IMR-90 (cell line): ENCODE measurements at regions not wholly inside any gene's neighbourhood (a gene's known extent, or its start where the extent isn't known, plus 50 kb on each side); places are given as distances from the start of the nearest gene placed in this dataset.

Source experiments
- ATAC-seq: fragments of 200-7000 bp; cut with Tn5 transposase; 2 replicates; pipeline ENCODE4 v1.9.1; 2020; ENCODE audit warnings: low read depth, mild to moderate bottlenecking, moderate library complexity
- BruUV-seq: library from RNA; stranded (reverse); fragments of 400-500 nt; replicated peaks from 2 replicates; lab custom pipeline; 2021; lab: Mats Ljungman, UMichigan
- CTCF ChIA-PET: fragments of 300-600 bp; formaldehyde crosslinking; extraction: SDS; loops from one replicate; lab custom pipeline; 2021; ENCODE audit warnings: antibody characterized with exemption; lab: Yijun Ruan, JAX
- POLR2A ChIA-PET: fragments of 300-600 bp; sonication (Branson Sonifier 250); formaldehyde crosslinking; loops from one replicate; lab custom pipeline; 2022; ENCODE audit warnings: antibody characterized with exemption; ENCODE audit not compliant: unreplicated experiment; lab: Charles Lee
- DNase-seq: peaks from one replicate; pipeline ENCODE4 v3.0.0; 2013
- H2AFZ ChIP-seq: replicated peaks from 2 replicates; pipeline ENCODE3; 2013; ENCODE audit warnings: low read length, mild to moderate bottlenecking; ENCODE audit not compliant: poor library complexity
- H2AK5ac ChIP-seq: 2 replicates; pipeline ENCODE4 v1.6.1; 2013; ENCODE audit warnings: low read depth, low read length, inconsistent platforms
- H2AK9ac ChIP-seq: replicated peaks from 2 replicates; pipeline ENCODE3; 2013; ENCODE audit warnings: mild to moderate bottlenecking, low read depth, low read length, moderate library complexity; ENCODE audit not compliant: poor library complexity
- H2BK120ac ChIP-seq: 2 replicates; pipeline ENCODE4 v1.6.1; 2013; ENCODE audit warnings: low read depth, low read length, inconsistent platforms
- H2BK15ac ChIP-seq: 3 replicates; pipeline ENCODE4 v1.6.1; 2013; ENCODE audit warnings: low read depth, low read length, inconsistent platforms
- H2BK20ac ChIP-seq: 2 replicates; pipeline ENCODE4 v1.6.1; 2013; ENCODE audit warnings: low read depth, mild to moderate bottlenecking, inconsistent platforms, low read length, moderate library complexity
- H2BK5ac ChIP-seq: 2 replicates; pipeline ENCODE4 v1.6.1; 2013; ENCODE audit warnings: mild to moderate bottlenecking, low read depth, low read length, inconsistent platforms; ENCODE audit not compliant: poor library complexity, severe bottlenecking
- H3K14ac ChIP-seq: replicated peaks from 2 replicates; pipeline ENCODE4 v1.6.1; 2013; ENCODE audit warnings: low read depth, low read length, inconsistent platforms
- H3K18ac ChIP-seq: 2 replicates; pipeline ENCODE4 v1.6.1; 2013; ENCODE audit warnings: low read depth, low read length, control low read depth
- H3K23ac ChIP-seq: 2 replicates; pipeline ENCODE4 v1.6.1; 2013; ENCODE audit warnings: low read depth, low read length, inconsistent platforms
- H3K27ac ChIP-seq: 2 replicates; pipeline ENCODE4 v1.5.1; 2013; ENCODE audit warnings: mild to moderate bottlenecking, control low read depth, low read length; ENCODE audit not compliant: insufficient read depth
- H3K27me3 ChIP-seq: 2 replicates; pipeline ENCODE4 v1.6.1; 2013; ENCODE audit warnings: low read length; ENCODE audit not compliant: control insufficient read depth, insufficient read depth
- H3K36me3 ChIP-seq: 2 replicates; pipeline ENCODE4 v1.6.1; 2013; ENCODE audit warnings: low read length, mixed read lengths; ENCODE audit not compliant: control insufficient read depth, insufficient read depth
- H3K4ac ChIP-seq: 2 replicates; pipeline ENCODE4 v1.6.1; 2013; ENCODE audit warnings: low read depth, low read length, inconsistent platforms
- H3K4me1 ChIP-seq: 2 replicates; pipeline ENCODE4 v1.6.1; 2013; ENCODE audit warnings: low read length, mixed read lengths; ENCODE audit not compliant: control insufficient read depth, insufficient read depth
- H3K4me2 ChIP-seq: 2 replicates; pipeline ENCODE4 v1.6.1; 2013; ENCODE audit warnings: low read depth, mild to moderate bottlenecking, control low read depth, low read length, moderate library complexity
- H3K4me3 ChIP-seq: 2 replicates; pipeline ENCODE4 v1.5.1; 2013; ENCODE audit warnings: low read depth, mild to moderate bottlenecking, control low read depth, low read length, moderate library complexity; ENCODE audit not compliant: insufficient read depth
- H3K56ac ChIP-seq: 2 replicates; pipeline ENCODE4 v1.6.1; 2013; ENCODE audit warnings: low read length, inconsistent platforms; ENCODE audit not compliant: insufficient read depth; ENCODE audit errors: extremely low read depth
- H3K79me1 ChIP-seq, 2 experiments: 2 replicates each; pipeline ENCODE4 v1.6.1; 2013; ENCODE audit warnings: low read length in 2 of 2, inconsistent platforms in 1 of 2, low read depth in 1 of 2
- H3K9ac ChIP-seq: 2 replicates; pipeline ENCODE4 v1.6.1; 2013; ENCODE audit warnings: low read depth, low read length, control low read depth
- H3K9me1 ChIP-seq: 2 replicates; pipeline ENCODE4 v1.6.1; 2013; ENCODE audit warnings: low read length, inconsistent platforms; ENCODE audit not compliant: insufficient read depth
- H3K9me3 ChIP-seq: 2 replicates; pipeline ENCODE4 v1.6.1; 2013; ENCODE audit warnings: low read length; ENCODE audit not compliant: control insufficient read depth, insufficient read depth
- H4K20me1 ChIP-seq: 2 replicates; pipeline ENCODE4 v1.6.1; 2013; ENCODE audit warnings: low read length, inconsistent platforms; ENCODE audit not compliant: insufficient read depth
- H4K5ac ChIP-seq: 2 replicates; pipeline ENCODE4 v1.6.1; 2013; ENCODE audit warnings: mild to moderate bottlenecking, low read depth, low read length, control low read depth
- H4K8ac ChIP-seq, 2 experiments: 2 replicates each; pipeline ENCODE4 v1.6.1; 2013; ENCODE audit warnings: low read depth in 2 of 2, low read length in 2 of 2, control low read depth in 1 of 2, inconsistent platforms in 1 of 2
- H4K91ac ChIP-seq: 2 replicates; pipeline ENCODE4 v1.6.1; 2013; ENCODE audit warnings: low read depth, low read length, inconsistent platforms; ENCODE audit not compliant: insufficient read depth
- BHLHE40 ChIP-seq: fragments of 150-350 bp; IDR thresholded peaks from 2 replicates; pipeline ENCODE4 v1.6.1; 2016; ENCODE audit warnings: mild to moderate bottlenecking, low read depth, low read length
- CEBPB ChIP-seq: IDR thresholded peaks from 2 replicates; pipeline ENCODE4 v1.6.1; 2012; ENCODE audit warnings: low read depth, low read length, improper control_type of control experiment
- CHD1 ChIP-seq: IDR thresholded peaks from 2 replicates; pipeline ENCODE4 v1.6.1; 2012; ENCODE audit warnings: low read depth, low read length, improper control_type of control experiment
- FOS ChIP-seq: fragments of 150-350 bp; IDR thresholded peaks from 2 replicates; pipeline ENCODE4 v1.6.1; 2016; ENCODE audit warnings: low read depth, low read length
- MAFK ChIP-seq: IDR thresholded peaks from 2 replicates; pipeline ENCODE4 v1.6.1; 2012; ENCODE audit warnings: low read depth, low read length, improper control_type of control experiment
- MAZ ChIP-seq: IDR thresholded peaks from 2 replicates; pipeline ENCODE4 v1.6.1; 2012; ENCODE audit warnings: low read depth, mild to moderate bottlenecking, low read length, improper control_type of control experiment, moderate library complexity, borderline replicate concordance
- MXI1 ChIP-seq: IDR thresholded peaks from 2 replicates; pipeline ENCODE4 v1.6.1; 2012; ENCODE audit warnings: low read depth, mild to moderate bottlenecking, low read length, moderate library complexity, borderline replicate concordance
- NFE2L2 ChIP-seq: fragments of 150-350 bp; IDR thresholded peaks from 2 replicates; pipeline ENCODE4 v1.6.1; 2016; ENCODE audit warnings: low read depth, mild to moderate bottlenecking, low read length
- POLR2A ChIP-seq: IDR thresholded peaks from 2 replicates; pipeline ENCODE4 v1.6.1; 2012; ENCODE audit warnings: mild to moderate bottlenecking, low read depth, low read length
- RAD21 ChIP-seq: IDR thresholded peaks from 2 replicates; pipeline ENCODE4 v1.6.1; 2012; ENCODE audit warnings: low read length, improper control_type of control experiment
- RCOR1 ChIP-seq: IDR thresholded peaks from 2 replicates; pipeline ENCODE4 v1.6.1; 2012; ENCODE audit warnings: mild to moderate bottlenecking, low read length, improper control_type of control experiment; ENCODE audit not compliant: insufficient replicate concordance
- RFX5 ChIP-seq: IDR thresholded peaks from 2 replicates; pipeline ENCODE4 v1.8.0; 2012; ENCODE audit warnings: low read depth, mild to moderate bottlenecking, low read length, moderate library complexity
- SMC3 ChIP-seq: fragments of 150-350 bp; IDR thresholded peaks from 2 replicates; pipeline ENCODE4 v1.6.1; 2016; ENCODE audit warnings: low read depth, mild to moderate bottlenecking, antibody characterized with exemption, low read length, moderate library complexity
- WGBS, 2 experiments: methylation state at CpG; one replicate each; pipeline versions ENCODE4 v1.1.5 to v1.1.7; 2013; ENCODE audit warnings: missing lambda C conversion rate in 2 of 2; ENCODE audit not compliant: insufficient read length in 1 of 2; ENCODE audit errors: extremely low coverage in 2 of 2; 5-methylcytosine and 5-hydroxymethylcytosine counted together
- dilution Hi-C: fragments of 300-500 bp; cut with HindIII; formaldehyde crosslinking; loops from one replicate; pipeline ENCODE4 v1.14.3; 2018; ENCODE audit warnings: low sequenced_read_pairs; ENCODE audit not compliant: unreplicated experiment
- in situ Hi-C: fragments of 300-500 bp; cut with MboI; formaldehyde crosslinking; loops from 3 replicates; pipeline ENCODE4 v1.14.3; 2019; ENCODE audit warnings: low sequenced_read_pairs, inconsistent platforms, mixed read lengths
- intact Hi-C: fragments of 100-400 bp; cut with micrococcal nuclease; formaldehyde crosslinking; loops from 2 replicates; pipeline ENCODE4 v1.10.0; 2022
- TF ChIP-seq, protein P1 (sequence below): fragments of 150-350 bp; IDR thresholded peaks from 2 replicates; pipeline ENCODE4 v1.6.1; 2016; ENCODE audit warnings: low read depth, mild to moderate bottlenecking, low read length, moderate library complexity, borderline replicate concordance
- TF ChIP-seq, protein P2 (sequence below): fragments of 150-350 bp; IDR thresholded peaks from 2 replicates; pipeline ENCODE4 v1.6.1; 2017; ENCODE audit warnings: mild to moderate bottlenecking, antibody characterized with exemption, low read length, low read depth
- TF ChIP-seq, protein P3 (sequence below): conservative IDR thresholded peaks from 2 replicates; pipeline ENCODE4 v1.5.1; 2012; ENCODE audit warnings: mild to moderate bottlenecking, low read depth, low read length, improper control_type of control experiment

DNA sequence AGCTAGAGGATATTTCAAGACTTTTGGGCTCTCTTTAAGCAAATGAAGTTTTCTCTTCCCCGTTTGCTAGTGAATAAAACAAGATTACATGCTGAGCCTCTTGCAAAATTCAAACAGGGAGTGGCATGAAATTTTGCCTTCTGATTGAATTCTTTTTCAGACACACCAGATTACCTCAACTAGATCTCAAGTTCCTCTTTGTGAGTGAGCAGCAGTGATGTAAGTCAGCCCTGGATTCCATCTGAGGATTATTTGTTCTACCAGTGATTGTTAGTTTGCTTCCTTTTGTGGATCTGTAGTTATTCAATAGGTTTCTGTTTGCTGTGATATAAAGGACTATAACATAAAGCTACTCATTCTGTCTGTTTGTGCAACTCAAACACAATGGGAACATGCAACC is 407.7 kb downstream of the LMO7 start:
- Histone ChIP-seq H2AK9ac (no peak overlapping the region), H3K23ac (no peak overlapping the region), H4K8ac (no peak overlapping the region), H4K91ac (no peak overlapping the region), H3K27ac (no peak overlapping the region), H3K4me3 (no peak overlapping the region), H2BK15ac (no peak overlapping the region), H3K14ac (no peak overlapping the region), H2BK20ac (no peak overlapping the region), H3K9ac (no peak overlapping the region), H3K4me2 (no peak overlapping the region), H3K18ac (no peak overlapping the region; the same call in 1 of the 2 replicates), H3K9me3 (no peaks in the 10 kb centered on the region), H3K56ac (no peak overlapping the region), H4K20me1 (no peaks in the 10 kb centered on the region), H2BK120ac (no peak overlapping the region), H3K79me1 (no peaks in the 10 kb centered on the region), H3K36me3 (no peaks in the 10 kb centered on the region), H3K9me1 (no peaks in the 10 kb centered on the region), H3K4ac (no peak overlapping the region), H3K27me3 (no peaks in the 10 kb centered on the region), H2AK5ac (no peak overlapping the region), H2AFZ (no peak overlapping the region), H4K5ac (no peak overlapping the region), H2BK5ac (no peak overlapping the region), H3K4me1 (no peaks in the 10 kb centered on the region)
- no peak for DNase-seq
- ChIA-PET CTCF (no interaction called here), POLR2A (no interaction called here)
- no CpG with 5 or more reads among the region's 1 CpG for WGBS, 2 experiments
- no TSS peak for BruUV-seq
- intact Hi-C loops = no loop called here
- in situ Hi-C loops = no loop called here
- dilution Hi-C loops = no loop called here
- ATAC-seq = no peak
- no peak for TF ChIP-seq NFE2L2
- TF ChIP-seq, protein P1, sequence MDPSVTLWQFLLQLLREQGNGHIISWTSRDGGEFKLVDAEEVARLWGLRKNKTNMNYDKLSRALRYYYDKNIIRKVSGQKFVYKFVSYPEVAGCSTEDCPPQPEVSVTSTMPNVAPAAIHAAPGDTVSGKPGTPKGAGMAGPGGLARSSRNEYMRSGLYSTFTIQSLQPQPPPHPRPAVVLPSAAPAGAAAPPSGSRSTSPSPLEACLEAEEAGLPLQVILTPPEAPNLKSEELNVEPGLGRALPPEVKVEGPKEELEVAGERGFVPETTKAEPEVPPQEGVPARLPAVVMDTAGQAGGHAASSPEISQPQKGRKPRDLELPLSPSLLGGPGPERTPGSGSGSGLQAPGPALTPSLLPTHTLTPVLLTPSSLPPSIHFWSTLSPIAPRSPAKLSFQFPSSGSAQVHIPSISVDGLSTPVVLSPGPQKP = no peak
- TF ChIP-seq, protein P2, sequence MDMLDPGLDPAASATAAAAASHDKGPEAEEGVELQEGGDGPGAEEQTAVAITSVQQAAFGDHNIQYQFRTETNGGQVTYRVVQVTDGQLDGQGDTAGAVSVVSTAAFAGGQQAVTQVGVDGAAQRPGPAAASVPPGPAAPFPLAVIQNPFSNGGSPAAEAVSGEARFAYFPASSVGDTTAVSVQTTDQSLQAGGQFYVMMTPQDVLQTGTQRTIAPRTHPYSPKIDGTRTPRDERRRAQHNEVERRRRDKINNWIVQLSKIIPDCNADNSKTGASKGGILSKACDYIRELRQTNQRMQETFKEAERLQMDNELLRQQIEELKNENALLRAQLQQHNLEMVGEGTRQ = no peak
- TF ChIP-seq BHLHE40 = no peak
- TF ChIP-seq RFX5 = no peak
- TF ChIP-seq CEBPB = no peak
- no peak for TF ChIP-seq MXI1
- no peak for TF ChIP-seq FOS
- no peak for TF ChIP-seq SMC3
- no peak for TF ChIP-seq CHD1
- no peak for TF ChIP-seq POLR2A
- TF ChIP-seq MAFK = no peak
- TF ChIP-seq RAD21 = no peak
- TF ChIP-seq RCOR1 = no peak
- no peak for TF ChIP-seq MAZ
- TF ChIP-seq, protein P3, sequence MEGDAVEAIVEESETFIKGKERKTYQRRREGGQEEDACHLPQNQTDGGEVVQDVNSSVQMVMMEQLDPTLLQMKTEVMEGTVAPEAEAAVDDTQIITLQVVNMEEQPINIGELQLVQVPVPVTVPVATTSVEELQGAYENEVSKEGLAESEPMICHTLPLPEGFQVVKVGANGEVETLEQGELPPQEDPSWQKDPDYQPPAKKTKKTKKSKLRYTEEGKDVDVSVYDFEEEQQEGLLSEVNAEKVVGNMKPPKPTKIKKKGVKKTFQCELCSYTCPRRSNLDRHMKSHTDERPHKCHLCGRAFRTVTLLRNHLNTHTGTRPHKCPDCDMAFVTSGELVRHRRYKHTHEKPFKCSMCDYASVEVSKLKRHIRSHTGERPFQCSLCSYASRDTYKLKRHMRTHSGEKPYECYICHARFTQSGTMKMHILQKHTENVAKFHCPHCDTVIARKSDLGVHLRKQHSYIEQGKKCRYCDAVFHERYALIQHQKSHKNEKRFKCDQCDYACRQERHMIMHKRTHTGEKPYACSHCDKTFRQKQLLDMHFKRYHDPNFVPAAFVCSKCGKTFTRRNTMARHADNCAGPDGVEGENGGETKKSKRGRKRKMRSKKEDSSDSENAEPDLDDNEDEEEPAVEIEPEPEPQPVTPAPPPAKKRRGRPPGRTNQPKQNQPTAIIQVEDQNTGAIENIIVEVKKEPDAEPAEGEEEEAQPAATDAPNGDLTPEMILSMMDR = no peak
